GM04504 (cell line): ENCODE measurements at regions not wholly inside any gene's neighbourhood (a gene's known extent, or its start where the extent isn't known, plus 50 kb on each side); places are given as distances from the start of the nearest gene placed in this dataset.

ENCODE experiments used
- DNase-seq: peaks from one replicate; pipeline ENCODE4 v3.0.0-alpha.2; 2012; ENCODE audit warnings: low read depth

- DNase-seq = no peak
Measured at GRCh38 chr6:44049989-44050871, 77.0 kb downstream of the MRPL14 start.

GRCh38 chr6:44049163-44049988 is 77.9 kb downstream of the MRPL14 start:
- no peak for DNase-seq

- DNase-seq = no peak
Measured at GRCh38 chr6:44048277-44048676, 79.0 kb downstream of the MRPL14 start.

GRCh38 chr6:44047801-44048200 is 79.5 kb downstream of the MRPL14 start:
- no peak for DNase-seq

GRCh38 chr6:44047179-44047546 is 80.1 kb downstream of the MRPL14 start:
- no peak for DNase-seq

GRCh38 chr6:44046516-44047178 is 80.6 kb downstream of the MRPL14 start:
- no peak for DNase-seq

GRCh38 chr6:44045672-44046015 is 81.6 kb downstream of the MRPL14 start:
- no peak for DNase-seq

GRCh38 chr6:44044940-44045671 is 82.1 kb downstream of the MRPL14 start:
- no peak for DNase-seq

- no peak for DNase-seq
Measured at GRCh38 chr6:44044154-44044539, 83.1 kb downstream of the MRPL14 start.

GRCh38 chr6:44043479-44044153 is 83.6 kb downstream of the MRPL14 start:
- no peak for DNase-seq

- DNase-seq = no peak
Measured at GRCh38 chr6:44042989-44043478, 84.2 kb downstream of the MRPL14 start.

- DNase-seq = no peak
Measured at GRCh38 chr6:44042261-44042988, 84.8 kb downstream of the MRPL14 start.

GRCh38 chr6:44041461-44042260 is 85.6 kb downstream of the MRPL14 start:
- peak; percentile 88 for DNase-seq

GRCh38 chr6:44040786-44041185 is 86.5 kb downstream of the MRPL14 start:
- DNase-seq = no peak

GRCh38 chr6:44039839-44040350 is 87.4 kb downstream of the MRPL14 start:
- no peak for DNase-seq

- no peak for DNase-seq
Measured at GRCh38 chr6:44039191-44039719, 88.0 kb downstream of the MRPL14 start.

- no peak for DNase-seq
Measured at GRCh38 chr6:44038543-44039065, 88.6 kb downstream of the MRPL14 start.

GRCh38 chr6:44037847-44038542 is 89.3 kb downstream of the MRPL14 start:
- DNase-seq = no peak
